ENCODE measurements at regions not wholly inside any gene's neighbourhood (a gene's known extent, or its start where the extent isn't known, plus 50 kb on each side); places are given as distances from the start of the nearest gene placed in this dataset.

DNA sequence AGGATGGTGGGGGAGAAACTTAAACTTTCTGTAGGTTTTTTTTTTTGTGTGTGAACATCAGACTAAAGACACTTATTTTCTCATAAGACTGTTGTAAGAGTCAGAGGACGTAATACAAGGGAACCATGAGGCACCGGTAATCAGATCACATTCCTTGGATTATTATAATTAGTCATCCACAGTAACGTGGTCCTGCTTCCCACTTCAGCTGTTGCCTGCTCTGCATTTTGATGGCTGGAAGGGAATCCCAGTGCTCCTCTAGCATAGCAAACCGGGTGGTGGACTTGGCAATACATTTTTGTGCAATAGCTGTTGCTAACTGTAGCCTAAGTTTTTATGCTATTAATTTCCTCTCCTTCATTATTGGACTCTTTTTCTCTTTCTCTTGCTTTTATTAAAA, 294.8 kb downstream of the NR2F2 start:
- H3K36me3 ChIP-seq = no peaks in the 10 kb centered on the region
- H3K4me3 ChIP-seq = no peak overlapping the region
- ATAC-seq (no peak), DNase-seq (no peak), FAIRE-seq (no peak)
- intact Hi-C loops (cut with DNase I) = no loop called here
- H3K27ac ChIP-seq = no peak overlapping the region
- TF ChIP-seq, protein P1, sequence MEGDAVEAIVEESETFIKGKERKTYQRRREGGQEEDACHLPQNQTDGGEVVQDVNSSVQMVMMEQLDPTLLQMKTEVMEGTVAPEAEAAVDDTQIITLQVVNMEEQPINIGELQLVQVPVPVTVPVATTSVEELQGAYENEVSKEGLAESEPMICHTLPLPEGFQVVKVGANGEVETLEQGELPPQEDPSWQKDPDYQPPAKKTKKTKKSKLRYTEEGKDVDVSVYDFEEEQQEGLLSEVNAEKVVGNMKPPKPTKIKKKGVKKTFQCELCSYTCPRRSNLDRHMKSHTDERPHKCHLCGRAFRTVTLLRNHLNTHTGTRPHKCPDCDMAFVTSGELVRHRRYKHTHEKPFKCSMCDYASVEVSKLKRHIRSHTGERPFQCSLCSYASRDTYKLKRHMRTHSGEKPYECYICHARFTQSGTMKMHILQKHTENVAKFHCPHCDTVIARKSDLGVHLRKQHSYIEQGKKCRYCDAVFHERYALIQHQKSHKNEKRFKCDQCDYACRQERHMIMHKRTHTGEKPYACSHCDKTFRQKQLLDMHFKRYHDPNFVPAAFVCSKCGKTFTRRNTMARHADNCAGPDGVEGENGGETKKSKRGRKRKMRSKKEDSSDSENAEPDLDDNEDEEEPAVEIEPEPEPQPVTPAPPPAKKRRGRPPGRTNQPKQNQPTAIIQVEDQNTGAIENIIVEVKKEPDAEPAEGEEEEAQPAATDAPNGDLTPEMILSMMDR (IDR thresholded peaks at IDR 0.05) = no peak
- H3K9me3 ChIP-seq = no peaks in the 10 kb centered on the region
- H3K4me1 ChIP-seq = no peaks in the 10 kb centered on the region
- 70 to 78% methylated on average over 4 of the region's 4 CpGs for WGBS, 2 donors
- peaks cover 0 to 12% (median 0%) of the 10 kb centered on the region in 4 donors for H3K27me3 ChIP-seq

DNA sequence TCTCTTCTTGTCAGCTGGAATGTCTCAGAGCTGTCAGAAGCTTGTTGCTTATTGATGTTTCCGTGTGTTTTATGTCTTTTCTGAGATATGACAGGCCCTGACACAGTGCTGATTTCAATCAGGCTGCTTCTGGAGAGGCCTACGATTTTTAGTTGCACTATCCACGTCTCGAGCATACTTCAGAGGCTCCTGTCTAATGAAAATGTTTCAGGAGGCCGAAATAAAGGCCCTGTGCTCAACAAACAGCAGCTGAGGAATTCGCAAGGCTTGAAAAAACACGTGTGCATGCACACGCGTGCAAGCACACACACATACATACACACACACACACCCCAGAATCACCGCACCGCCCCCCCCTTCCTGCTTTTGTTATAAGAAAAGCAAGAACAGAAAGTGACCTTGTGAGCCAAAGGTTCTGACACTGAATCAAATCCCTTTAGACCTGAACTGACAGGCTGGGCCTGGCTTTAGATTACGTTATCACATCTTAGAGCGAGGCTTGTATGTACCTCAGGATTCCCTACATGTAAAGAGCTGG, 296.6 kb downstream of the NR2F2 start:
- Histone ChIP-seq H3K4me3 (no peak overlapping the region), H3K27ac (no peak overlapping the region), H3K36me3 (no peaks in the 10 kb centered on the region), H3K9me3 (no peaks in the 10 kb centered on the region), H3K4me1 (no peaks in the 10 kb centered on the region), H3K27me3 (no peaks in the 10 kb centered on the region)
- no peak for FAIRE-seq
- TF ChIP-seq, protein P1 (IDR thresholded peaks at IDR 0.05) = no peak
- WGBS, 2 donors = 66 to 69% methylated on average over 13 of the region's 13 CpGs
- intact Hi-C loops (cut with DNase I) = no loop called here
- ATAC-seq = no peak
- DNase-seq = no peak

DNA sequence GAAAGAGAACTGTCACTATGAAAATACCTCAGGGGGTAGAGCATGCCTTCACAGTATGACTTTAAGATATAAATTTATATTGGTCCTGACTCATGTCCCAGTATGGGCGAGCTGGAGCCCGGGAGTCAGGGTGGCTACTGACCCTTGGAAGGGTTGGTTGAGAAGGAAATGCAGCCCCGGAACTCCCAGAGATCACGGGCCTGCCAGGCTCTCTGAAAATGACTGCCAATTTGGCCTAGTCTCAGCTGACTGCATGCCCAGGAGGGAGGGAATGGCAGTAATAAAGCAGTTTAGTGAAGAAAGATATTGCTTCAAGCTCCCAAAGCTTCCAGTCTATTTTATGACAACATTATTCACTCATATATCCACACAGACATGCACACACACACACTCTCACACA, 299.0 kb downstream of the NR2F2 start:
- H3K9me3 ChIP-seq = no peaks in the 10 kb centered on the region
- FAIRE-seq (no peak), DNase-seq (peak in 1 of 6 donors; percentile 9), ATAC-seq (peak in 2 of 4 donors; percentile 37 to 42)
- WGBS, 2 donors = 32 to 42% methylated on average over 4 of the region's 4 CpGs
- H3K27ac ChIP-seq = no peak overlapping the region
- H3K27me3 ChIP-seq = peaks cover 0 to 7% (median 0%) of the 10 kb centered on the region in 4 donors
- no peaks in the 10 kb centered on the region for H3K4me1 ChIP-seq
- H3K36me3 ChIP-seq = no peaks in the 10 kb centered on the region
- intact Hi-C loops (cut with DNase I) = no loop called here
- no peak overlapping the region for H3K4me3 ChIP-seq
- TF ChIP-seq, protein P1 (IDR thresholded peaks at IDR 0.05) = no peak

DNA sequence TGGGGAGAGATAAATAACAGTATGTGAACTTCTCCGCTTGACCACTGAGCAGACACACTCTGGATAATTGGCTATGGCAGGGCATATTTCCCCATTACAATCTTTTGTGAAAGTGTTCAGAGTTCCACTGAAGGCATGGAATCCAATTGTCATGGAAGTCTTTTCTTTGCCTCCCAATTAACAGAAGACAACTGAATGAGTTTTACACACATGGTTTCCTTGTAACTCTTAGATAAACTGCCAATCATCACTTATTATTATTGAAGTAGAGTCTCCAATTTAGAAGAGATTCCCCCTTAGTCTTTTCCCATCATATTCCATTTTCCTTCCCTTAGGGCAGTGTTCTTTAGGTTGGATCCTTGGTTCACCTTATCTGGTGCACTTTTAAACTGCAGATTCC, 308.3 kb downstream of the NR2F2 start:
- no peaks in the 10 kb centered on the region for H3K4me1 ChIP-seq

DNA sequence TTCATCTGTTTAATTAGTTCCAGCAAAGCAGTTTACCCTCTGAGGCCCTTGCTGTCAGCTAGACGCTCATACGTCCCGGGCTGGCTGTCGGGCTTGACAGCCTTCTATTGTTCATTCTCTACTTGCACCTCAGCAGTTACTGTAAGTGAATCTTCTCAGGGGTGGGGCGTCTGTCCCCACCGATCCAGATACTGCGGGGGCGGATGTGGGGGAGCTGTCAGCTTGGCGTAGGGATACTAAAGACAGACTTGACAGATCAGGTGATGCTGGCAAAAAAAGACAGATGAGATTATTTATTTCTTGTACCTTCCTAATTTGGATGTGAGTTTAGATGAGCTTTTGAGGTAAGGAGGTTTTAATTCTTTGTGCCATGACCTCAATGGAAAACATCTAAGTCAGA, 315.3 kb downstream of the NR2F2 start:
- H3K4me1 ChIP-seq = no peaks in the 10 kb centered on the region

More for the DNA sequence above, 308.3 kb downstream of the NR2F2 start:
- Histone ChIP-seq H3K9me3 (no peaks in the 10 kb centered on the region), H3K27me3 (peaks cover 0 to 7% (median 0%) of the 10 kb centered on the region in 4 donors), H3K4me3 (no peak overlapping the region), H3K27ac (no peak overlapping the region), H3K36me3 (no peaks in the 10 kb centered on the region)
- WGBS, 2 donors = 77 to 84% methylated on average over 1 of the region's 1 CpG
- DNase-seq (no peak), FAIRE-seq (no peak), ATAC-seq (no peak)
- TF ChIP-seq, protein P1 (IDR thresholded peaks at IDR 0.05) = no peak
- intact Hi-C loops (cut with DNase I) = no loop called here

More for the DNA sequence above, 315.3 kb downstream of the NR2F2 start:
- TF ChIP-seq, protein P1 (IDR thresholded peaks at IDR 0.05) = no peak
- H3K4me3 ChIP-seq = no peak overlapping the region
- 70 to 79% methylated on average over 9 of the region's 9 CpGs for WGBS, 2 donors
- FAIRE-seq (no peak), ATAC-seq (no peak), DNase-seq (no peak)
- H3K9me3 ChIP-seq = no peaks in the 10 kb centered on the region
- H3K27me3 ChIP-seq = peaks cover 0 to 4% (median 0%) of the 10 kb centered on the region in 4 donors
- intact Hi-C loops (cut with DNase I) = no loop called here
- H3K27ac ChIP-seq = no peak overlapping the region
- no peaks in the 10 kb centered on the region for H3K36me3 ChIP-seq
